NCI-H2081 treated with DMSO at 0.1 percent for 48 hours (cell line): ENCODE measurements at regions not wholly inside any gene's neighbourhood (a gene's known extent, or its start where the extent isn't known, plus 50 kb on each side); places are given as distances from the start of the nearest gene placed in this dataset.

Experiments
- DNase-seq: peaks from one replicate; lab custom pipeline; 2025; lab: John Stamatoyannopoulos, UW

DNA sequence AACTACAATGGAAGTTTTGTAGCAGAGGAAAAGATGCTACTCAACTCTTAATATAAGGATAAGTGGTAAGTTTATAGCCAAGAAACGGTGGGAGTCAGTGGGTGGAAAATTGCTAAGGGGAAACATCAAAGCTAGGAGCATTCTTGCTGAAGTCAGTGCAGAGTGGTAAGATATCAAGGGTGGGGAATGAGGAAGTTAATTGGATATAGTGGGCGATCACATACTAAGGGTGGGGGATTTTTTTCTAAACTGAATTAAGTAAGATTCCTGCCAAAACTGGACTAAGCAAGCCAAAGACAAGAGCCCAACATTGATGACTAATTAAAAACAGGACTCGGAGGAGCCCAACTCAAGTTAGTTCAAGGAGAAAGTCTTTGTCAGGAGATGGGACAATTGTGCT is 525.4 kb downstream of the CCDC85A start:
- no peak for DNase-seq

DNA sequence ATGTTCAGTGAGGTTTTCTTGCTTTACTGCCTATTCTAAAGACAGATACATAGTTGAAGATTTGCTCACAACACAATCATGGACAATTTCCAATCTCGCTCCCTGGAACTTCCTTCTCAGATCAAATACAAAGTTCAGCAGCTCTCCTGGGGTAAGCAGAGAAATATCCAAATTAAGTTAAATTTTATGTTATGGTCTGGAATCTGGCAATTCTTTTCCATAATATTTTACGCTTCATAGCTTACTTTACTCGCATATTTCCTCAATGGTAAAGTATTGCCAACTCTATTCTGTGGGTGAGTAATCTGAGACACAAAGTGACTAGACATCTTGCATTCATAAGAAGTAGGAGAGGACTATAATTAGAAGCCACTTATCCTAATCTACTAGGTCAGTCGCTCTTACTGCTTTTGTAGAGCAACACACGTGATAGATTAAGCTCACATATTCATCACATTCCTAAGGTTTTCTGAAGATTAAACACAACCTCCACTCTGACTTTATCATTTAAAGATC is 529.4 kb downstream of the CCDC85A start:
- no peak for DNase-seq

DNA sequence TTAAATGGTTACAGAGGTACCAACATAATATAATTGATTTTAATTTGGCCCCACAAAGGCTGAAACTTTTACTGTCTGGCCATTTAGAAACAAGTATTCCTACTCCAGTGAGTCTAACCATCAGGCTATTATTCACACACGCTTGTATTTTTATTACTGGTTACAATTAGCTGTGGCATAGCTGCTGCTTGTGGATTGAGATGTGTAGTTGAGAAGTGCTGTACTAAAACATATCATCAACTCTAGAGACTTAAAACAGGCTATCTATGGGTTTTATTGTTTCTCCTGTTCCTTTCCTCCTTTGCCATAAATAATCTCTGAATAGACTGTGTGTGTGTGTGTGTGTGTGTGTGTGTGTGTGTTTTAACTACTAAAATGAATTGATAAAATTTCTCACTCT is 530.2 kb downstream of the CCDC85A start:
- no peak for DNase-seq

DNA sequence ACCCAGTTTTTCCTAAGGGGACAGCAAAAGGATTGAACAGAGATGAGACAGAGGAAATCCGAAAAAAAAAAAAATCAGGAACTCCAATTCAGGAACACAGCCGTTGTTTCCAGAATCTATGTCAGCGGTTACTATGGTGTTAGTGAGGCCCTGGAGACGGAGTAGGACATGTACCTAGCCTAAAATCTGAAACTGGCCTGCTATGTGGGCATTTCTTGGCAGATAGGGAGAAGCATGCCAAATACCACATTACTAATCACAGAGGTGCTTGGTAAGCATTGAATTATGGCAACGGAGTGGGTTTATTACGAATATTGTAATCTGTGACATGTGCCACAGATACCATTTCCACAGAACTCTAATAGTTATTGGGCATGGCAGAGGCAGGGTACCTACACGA is 530.6 kb downstream of the CCDC85A start:
- DNase-seq = no peak

DNA sequence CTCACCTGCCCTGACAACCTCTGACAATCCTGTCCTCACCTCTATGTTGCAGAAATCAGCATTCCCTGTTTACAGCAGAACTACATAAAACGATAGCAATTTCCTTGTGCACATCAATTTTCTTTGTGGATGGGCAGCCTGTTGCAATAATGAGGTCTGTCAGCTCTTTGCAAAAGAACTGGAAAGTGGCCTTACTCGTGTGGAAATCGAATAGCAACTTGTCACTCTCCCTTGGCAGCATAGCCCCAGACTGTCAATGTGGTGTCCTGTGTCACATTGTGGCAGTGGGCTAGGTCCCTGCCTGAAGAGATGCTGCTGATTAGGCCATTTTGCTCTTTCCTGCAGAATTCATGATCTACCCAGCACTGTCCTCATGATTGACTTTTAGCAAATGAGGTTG is 531.9 kb downstream of the CCDC85A start:
- DNase-seq = no peak

DNA sequence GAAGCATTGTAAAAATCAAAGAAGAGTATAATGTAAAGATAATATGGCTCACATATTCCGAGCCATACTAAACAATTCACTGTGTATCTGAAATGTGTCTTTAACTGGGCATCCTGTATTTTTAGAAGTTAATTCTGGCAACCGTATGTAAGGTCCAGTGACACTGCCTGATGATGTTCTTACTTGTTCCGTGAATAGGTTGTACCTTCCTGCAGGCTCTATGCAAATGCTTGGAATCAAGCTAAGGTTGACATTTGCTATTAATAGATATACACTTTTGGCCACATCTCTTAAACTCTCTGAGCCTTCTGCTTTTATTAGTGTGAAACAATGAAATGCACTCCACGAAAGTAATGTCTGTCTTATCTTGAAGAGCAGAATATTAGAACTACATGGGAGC is 534.6 kb downstream of the CCDC85A start:
- no peak for DNase-seq

DNA sequence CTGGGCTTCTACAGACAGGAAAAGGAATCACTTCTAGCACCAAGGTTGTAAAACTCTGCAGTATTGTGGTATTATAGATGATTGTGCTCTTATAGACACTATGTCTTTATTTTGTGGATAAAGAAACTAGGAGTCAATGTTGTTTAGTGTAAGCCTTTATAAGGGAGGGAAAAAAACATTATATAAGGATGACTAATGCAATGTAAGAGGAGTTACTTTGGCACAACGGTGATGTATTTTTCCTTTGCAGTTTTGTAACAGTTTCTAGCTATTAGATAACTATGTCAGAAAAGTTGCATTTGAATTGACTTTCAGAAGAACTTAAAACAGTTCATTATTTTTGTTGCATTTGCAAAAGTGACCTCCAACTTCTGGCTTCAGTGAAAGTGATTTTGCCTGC is 545.4 kb downstream of the CCDC85A start:
- no peak for DNase-seq

DNA sequence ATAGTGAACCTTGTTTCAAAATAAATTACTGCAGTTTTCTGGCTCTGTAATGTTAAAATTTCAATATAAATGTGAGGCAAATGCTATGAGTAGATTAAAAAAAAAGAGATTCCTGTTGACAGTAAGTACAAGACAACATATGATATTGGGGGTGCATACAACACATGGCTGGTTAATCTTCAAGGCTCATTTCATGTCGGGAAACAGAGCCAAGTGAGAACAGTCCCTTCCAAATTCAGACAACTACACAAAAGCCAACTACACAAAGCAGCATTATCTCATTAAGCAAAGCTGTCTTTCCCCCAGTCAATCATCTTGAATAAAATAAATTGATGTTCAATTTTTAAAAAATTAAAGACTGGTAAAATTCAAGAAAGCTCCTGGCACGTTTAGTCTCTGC is 549.2 kb downstream of the CCDC85A start:
- no peak for DNase-seq

DNA sequence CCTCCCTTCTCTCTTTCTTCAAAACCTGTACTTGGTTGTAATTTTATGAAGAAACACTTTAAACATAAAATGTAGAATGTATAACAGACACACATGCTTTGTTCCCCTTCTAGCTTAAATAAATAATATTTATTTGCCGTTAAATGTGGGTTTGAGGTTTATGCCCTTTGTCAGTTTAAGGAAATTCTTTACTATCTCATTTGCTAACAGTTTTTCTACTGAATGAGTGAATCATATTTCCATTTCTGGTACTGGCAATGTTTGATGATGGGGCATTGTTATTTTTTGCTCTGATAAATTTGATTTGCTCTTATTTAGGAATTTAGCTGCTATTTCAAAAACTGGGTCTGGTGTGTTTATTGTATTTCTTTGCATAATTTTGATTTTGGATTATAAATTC is 555.6 kb downstream of the CCDC85A start:
- DNase-seq = no peak

DNA sequence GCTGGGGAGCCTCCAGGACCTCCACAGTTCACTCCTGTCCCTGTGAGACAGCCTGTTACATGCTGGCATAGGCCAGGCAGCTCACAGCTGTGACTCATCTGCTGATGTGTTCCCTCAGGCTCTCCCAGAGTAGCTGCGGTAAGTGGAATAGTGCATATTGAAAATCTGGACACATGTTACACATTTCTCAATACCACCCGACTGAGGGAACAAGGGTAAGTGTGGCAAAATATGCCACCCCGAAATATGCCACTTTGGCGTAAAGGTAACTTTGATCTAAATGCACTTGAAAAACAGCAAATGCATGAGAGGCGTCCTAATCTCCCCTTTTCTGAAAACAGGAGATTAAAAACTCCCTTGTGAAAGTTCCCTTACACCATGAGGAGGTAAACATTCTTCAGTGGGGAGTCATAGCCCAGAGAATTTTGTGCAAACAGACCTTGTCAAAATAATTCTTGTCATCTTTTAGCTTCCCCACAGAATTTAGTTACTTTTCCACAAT is 557.9 kb downstream of the CCDC85A start:
- no peak for DNase-seq

DNA sequence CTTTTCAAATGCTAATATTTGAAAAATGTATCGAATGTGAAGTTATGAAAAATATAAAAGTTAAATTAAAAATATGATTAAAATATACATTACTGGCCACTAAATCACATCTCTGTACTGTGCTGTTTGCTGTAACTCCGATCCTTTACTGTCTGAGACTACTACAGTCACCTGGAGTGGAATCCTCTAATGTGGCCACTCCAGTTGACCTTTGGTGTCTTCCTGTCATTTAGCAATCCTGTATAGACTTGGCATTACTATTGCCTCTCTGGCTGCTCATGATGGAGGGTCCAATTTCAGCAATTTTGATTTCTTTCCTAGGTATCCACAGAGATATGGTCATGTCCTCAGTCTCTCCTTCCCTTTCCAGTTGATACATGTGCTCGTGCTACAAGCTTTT is 560.0 kb downstream of the CCDC85A start:
- DNase-seq = no peak

DNA sequence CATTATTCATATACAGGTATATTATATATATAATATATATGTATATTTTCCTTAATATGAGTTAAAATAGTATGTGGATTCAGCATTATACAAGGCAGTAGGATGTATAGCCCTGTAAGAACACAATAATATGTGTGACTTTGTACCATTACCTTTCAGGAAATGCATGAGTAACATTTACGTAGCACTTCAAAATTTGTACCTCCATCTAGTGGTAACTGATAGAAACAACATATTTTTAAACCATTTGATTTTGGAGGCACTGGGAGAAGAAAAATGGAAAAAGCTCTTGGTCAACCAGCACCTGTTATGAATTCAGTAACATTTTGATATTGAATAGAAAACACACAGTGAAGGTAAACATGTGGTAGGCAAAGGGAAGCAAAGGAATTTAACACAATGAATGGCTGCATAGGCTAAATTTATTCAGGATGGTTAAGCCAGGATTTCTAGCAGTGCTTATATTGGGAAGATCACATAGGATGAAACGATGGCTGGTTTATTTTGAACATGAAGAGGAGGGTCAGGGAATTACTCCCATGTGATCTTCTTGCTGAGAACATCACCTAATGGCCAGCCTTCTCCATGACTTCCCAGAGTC is 565.5 kb downstream of the CCDC85A start:
- DNase-seq = peak; percentile 42

DNA sequence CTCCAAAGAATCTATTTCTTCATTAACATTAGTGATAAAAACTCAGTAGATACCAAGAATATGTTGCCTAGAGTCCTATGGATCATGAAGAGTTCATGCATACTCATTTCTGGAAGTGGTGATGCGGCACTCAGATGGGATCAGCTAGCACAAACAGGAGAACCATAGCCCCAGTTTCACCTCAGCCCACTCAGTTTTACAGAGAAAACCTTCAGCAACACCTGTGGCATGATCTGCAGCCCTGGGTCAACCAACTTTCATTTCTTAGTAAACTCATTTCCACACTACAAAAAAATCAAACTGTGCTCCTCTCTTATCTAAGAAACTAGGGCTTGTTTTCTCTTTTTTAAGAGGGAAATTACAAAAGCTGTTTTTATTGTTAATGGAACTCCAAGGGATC is 569.4 kb downstream of the CCDC85A start:
- DNase-seq = no peak

DNA sequence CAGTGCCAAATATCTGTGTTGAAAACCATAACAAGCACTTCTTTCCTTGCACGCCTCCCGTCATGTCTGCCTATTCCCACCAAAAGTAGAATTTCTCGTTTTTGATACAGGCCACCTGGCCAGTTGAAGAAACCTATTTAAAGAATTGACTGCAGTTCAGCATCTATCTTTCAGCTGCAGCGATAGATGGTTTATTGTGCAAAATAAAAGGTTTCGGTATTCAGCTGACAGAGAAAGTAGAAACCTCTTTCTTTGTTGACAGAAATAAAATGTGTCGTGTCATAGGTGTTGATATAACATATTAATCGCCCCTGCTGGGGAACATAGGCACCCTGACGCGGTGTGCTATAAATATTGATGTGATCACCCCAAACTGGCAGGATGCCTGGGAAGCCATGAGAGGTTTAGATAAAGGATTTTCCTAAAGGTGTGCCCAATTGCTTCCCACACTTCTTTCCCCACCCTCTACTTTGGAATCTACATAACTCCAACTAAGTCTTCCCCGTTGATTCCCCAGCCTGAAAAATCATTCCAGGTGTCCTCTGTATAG is 570.4 kb downstream of the CCDC85A start:
- DNase-seq = no peak

DNA sequence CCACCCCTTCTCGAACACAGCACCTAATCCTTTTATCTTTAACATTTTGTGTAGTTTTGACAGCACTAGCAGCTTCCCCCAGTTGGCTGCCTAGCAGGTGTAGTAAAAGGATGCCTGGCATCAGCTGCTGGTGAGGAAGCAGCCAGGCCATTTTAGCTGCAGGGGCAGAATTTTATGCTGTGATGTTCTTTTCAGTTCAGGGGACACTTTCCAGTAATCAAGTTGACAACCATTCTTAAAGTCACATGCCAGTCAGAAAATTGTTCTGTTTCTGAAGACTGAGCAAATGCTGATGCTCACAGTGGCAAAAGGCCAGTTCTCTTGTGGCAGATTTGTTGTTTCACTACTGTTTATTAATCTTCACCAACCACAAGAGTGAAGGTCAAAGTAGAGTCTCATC is 570.8 kb downstream of the CCDC85A start:
- no peak for DNase-seq

DNA sequence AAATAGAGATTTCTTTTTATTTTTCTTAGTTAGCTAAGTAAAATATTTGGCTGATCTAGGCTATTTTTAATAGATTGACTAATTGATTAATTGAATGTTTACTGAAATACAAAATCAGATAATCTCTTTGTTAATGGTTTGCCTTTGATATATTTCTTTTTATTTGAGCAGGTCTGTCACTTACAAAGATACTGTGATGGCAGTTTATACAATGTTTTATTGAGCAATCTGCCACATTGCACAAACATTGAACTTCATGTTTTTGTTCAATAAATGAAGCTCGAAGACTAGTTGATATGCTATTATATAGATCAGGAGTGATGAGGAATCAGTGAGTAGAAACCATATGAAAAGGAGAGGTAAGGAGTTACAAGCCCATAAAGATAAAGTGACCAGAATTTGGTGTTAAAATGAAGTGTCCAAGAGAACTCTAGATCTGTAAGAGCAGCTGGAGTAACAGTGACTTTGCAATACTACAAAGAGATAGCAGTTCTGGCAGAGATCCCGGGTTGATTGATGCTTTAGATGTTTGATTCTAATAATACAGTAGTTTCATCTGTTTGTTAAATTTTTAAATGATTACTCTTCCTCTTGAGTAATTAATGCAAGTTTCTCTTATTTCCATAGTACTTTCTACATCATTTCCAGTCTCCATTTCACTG is 574.2 kb downstream of the CCDC85A start:
- DNase-seq = no peak

DNA sequence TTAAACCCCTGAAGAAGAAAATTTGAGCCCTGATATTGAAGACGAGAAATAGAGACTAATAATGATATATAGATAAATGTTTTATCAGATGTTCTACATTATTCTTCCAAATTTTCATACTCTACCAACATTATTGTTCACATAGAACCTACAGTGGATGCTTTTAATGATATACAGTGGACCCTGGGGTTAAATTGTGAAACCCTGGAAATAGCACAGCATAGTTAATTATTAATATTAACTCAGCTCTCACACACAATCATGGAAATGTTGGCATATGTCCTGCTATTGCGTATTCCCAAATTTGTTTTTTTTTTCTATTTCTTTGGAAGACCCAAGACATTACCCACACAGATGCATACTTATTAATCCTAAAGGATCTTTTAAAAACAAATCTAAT is 579.9 kb downstream of the CCDC85A start:
- DNase-seq = no peak

DNA sequence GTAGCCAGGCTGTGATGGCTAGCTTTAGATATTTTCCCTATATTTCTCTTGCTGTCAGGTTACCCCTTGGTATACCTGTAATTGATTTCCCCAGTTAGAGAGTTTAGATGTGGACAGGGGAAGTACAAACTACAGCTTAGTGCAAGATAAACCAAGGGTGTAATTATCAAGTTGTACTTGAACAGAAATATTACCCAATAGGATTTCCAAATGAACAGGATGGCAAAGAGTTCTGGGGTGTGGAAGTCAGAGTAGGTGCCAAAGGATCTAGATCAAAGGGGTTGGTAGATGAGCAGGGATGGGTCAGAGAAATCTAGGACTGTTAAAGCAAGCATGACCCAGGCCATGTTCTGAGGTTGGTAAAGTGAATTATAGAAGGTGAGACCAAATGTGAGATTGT is 585.2 kb downstream of the CCDC85A start:
- DNase-seq = no peak

DNA sequence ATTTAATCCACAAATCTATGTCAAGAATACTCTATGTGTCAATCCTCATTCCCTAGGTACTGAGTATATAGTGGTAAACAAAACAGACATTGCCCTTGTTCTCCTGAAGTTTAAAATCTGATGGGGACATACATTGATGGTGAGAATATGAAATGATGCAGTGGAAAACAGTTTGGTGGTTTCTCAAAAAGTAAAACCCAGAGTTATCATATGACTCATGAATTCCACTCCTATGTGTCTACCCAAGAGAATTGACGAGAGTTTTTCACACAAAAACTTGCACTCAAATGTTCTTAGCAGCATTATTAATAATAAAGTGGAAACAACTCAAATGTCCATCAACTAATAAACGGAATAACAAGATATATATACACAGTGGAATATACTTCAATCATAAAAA is 586.7 kb downstream of the CCDC85A start:
- DNase-seq = no peak

DNA sequence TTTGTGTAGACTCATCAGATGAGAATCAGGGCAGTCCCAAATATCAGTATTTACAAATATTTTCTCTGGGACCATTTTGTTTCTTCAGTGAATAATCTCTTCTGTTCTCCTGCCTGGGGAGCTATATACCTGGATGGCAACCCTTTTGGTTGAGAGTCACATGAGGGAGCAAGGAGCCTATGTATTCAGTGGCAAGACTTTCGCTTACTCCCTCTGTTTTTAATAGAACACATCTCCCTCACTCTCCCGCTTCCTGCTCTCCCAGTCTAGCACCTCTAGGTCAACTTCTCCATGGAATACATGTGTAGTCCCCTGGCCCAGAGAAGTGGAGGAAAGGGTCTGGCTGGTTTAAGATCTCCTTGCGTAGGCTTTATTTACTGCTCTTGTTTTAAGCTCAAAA is 600.3 kb downstream of the CCDC85A start:
- DNase-seq = no peak

DNA sequence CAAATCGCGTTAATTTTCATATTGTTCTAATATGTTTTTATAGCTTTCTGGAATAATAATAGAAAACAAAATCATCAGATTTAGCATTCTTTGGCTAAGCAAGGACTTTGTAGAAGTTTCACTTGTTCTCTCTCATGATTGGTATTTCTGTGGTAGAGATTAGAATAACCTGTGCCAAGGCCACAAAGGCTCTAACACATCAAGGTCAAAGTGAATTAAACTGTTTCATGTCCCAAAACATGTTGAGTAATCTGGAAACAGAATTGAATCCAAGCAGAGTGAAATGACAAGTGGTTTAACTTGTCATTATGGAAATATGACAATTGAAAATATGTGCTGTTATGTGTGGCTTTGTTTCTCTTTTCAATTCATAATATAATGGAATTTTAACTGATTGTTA is 617.4 kb downstream of the CCDC85A start:
- DNase-seq = no peak

DNA sequence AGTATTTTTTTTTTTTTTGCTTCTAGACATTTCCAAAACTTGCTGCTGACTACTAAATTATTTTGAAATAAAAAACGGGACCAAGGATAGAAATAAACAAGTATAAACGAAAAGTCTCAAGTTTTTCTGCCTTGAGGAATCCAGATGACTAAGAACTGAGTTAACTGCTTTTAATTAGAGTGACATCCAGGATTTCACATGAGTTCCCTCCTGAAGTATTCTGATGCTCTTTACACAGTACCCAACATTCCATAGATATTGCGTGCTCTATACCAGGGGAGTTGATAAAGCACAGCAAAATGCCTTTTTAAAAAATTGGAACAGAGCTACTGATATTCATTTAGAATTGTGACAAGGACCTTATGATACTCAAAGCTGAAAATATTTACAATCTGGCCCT is 618.0 kb downstream of the CCDC85A start:
- DNase-seq = no peak

DNA sequence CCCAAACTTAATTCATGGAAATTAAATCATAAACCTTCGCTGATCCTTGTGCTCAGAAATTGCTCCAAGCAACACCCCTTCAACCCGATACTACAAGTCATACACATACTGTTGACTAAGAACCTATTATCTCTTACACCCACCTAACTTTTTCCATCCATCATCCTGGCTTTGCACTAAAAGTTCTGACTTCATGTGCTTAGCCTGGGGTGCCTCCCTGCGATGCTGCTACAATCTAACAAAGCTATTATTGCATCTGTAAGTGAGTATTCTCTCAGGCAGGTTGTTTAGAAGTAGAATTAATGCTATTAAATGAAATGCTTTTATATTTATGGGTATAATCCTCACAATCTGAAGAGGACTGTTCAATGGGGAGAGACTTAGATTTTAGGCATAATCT is 619.8 kb downstream of the CCDC85A start:
- no peak for DNase-seq

DNA sequence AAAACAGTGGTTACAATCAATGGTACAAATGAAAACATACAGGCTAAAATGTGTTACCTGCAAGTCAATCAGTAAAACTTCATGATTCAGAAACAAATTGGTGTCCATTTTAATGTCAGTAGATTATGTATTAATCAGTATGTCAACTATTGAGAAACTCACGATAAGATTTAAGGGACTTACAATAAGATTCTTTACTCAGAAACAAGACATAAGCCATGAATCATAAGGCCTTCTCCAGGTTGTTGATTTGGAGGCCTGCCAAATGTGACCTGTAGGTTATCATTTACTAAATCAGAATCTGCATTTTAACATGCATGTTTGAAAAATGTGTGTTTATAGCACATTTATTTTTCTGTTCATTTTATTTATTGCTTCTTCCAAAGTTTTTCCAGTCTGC is 623.1 kb downstream of the CCDC85A start:
- DNase-seq = no peak
